HG02678 (cell line): ENCODE measurements at regions not wholly inside any gene's neighbourhood (a gene's known extent, or its start where the extent isn't known, plus 50 kb on each side); places are given as distances from the start of the nearest gene placed in this dataset.

Experiments
- ATAC-seq: cut with Tn5 transposase; IDR thresholded peaks from one replicate; pipeline ENCODE4 v1.9.1; 2021; ENCODE audit warnings: mild to moderate bottlenecking, moderate library complexity; ENCODE audit not compliant: unreplicated experiment

DNA sequence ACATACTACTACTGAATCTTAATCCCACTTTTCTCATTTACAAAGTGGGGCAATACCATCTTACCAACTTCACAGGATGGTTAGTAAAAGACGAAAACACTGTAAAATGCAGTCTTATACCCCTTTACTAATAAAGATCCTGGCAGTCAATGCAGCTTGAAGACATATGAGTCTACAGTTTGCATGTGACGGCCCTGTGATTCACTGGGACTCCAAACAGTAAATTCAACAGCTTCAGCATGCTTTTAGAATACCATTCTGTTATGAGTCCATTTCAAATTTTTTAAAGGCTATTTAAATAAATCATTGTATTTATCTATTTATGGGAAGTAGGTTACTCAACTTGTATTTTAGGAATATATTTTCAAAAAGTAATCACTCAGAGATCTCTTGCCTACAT is 629.1 kb downstream of the LIG4 start:
- no peak for ATAC-seq

DNA sequence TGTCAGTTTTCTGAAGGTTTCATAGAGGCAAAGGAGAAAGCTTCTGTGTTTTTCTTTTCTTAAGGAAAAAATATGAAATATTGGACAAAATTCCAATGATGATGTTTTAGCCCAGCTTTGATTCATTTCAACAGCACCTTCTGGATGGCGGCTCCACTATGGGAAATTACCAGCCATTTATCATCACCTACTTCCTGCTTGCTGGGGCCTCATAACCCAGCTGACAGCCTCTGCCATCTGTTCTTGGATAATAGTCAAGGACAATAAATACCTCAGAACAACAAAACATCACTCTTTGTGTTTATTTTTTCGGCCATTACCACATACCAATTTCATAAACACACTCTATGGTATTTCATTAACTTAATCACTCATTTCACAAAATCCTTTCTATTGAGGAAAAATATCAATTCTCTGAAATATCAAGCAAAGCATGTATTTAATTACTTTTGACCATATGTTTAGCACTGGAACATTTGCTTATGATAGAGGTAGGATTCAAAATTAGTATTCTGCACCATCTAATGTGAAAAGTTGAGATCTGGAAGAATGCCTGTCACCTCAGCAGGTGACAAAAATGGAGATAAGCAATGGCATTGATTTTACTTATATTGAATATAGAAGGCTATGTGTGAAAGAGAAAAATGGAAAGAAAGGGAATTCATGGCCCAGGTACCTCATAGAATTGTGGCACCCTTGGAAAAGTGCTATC is 629.7 kb downstream of the LIG4 start:
- no peak for ATAC-seq

DNA sequence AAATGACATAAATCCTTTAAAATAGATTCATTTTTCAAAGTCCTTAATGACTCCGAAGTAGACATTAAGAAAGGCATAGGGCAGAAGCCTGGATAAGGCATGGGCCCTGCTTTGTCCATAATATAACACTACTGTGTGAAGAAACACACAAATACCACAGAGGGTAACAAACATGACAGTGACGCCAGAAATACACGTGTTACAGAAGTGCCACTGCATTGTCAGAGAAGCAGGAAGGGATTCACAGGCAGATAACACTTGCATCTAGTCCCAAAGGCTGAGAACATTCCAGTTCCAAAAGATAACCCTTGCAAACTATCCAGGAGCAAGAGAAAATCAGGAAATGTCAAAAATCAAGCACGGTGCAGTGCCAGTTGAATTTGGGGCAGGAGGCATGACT is 633.2 kb downstream of the LIG4 start:
- no peak for ATAC-seq

DNA sequence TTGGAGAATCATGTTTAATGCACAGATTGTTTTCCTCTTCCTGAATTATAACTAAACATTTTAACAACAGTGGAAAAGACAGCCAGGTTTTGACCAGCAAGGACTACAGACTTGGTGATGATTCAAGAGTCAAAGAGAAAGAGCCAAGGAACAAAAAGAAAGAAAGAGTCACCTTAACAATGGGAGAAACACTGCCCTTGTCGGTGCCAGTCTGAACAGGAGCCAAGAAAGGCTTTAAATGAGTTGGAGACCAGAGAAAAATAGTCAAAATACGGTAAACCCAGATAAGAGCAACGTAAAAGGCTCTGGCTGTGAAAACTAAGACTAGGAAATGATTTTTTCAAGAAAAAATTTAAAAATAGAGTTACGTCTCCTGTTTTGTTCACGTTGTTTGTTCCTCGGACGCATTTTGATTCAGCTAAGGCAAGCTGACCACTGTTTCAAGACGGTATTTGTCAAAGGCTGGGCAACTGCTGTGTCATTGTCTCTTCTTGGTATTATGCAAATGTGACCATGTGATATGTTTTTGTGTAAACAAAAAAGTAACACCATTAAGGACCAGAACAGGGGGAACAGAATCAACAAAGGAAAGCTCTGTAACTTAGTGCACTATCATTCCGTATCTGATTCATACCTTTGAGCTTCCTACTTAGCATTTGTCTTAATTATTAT is 634.5 kb downstream of the LIG4 start:
- ATAC-seq = no peak

DNA sequence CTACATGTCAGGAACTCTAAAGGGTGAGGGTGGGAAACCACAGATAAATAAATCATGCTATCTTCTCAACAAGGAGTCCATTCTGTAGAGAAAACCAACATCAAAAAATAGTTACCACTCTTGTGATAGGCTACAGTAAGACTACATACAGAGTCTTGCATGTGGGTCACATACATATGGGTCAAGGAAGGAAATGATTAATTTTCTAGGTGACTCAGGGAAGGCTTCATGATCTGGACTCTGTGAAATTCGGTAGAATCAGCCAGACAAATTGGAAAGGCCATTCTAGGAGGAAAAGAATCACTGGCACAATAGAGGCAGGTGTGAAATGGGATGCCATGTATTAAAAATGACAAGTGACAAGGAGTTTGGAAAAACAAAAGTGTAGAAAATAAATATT is 638.9 kb downstream of the LIG4 start:
- no peak for ATAC-seq

DNA sequence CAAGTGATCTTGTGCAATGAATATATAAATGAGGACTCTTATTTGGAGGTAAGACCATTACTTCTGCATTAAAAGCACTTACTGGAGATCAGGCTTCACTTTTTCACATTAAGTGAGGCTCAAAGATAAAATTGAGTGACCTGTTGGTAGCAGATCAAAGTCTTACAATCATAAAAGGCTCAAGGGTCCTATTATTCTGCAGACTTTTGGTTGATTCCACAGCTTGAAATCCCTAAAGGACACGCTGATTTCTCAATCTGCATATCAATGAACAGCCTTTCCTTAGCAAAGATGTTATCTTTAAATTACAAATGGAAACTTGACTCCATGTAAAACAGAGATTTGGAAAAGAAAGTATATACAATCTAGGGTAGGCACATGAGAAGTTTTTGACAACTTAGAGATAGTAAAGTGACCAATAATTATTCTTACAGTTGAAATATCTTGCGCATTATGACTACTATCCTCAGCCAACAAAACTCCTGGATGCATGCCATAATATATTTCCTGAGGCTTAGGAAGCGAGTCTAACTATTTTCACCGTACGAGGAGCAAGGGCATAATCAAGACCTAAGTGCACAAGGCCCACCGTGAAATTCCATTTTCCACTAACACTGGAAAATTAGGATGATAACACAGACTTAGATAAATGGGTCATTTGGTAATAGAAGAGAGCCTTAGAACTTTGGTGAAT is 640.7 kb downstream of the LIG4 start:
- no peak for ATAC-seq

DNA sequence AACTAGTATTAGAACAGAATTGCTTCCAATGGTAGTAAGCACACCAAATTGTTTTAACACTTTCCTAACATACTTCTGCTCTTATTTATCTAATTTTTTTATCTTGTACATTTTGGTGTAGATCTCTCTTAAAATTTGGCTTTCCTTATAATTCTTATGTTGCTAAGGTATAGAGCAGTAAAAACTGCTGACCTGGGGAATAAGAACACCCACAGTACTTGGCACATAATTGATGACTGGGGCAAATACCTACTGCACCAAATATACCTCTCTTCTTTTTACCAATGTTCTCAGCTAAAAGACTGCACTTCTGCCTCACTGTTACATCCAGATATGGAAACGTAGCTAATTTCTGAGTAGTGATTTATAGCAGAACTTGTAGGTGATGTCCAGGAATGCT is 642.2 kb downstream of the LIG4 start:
- ATAC-seq = no peak

DNA sequence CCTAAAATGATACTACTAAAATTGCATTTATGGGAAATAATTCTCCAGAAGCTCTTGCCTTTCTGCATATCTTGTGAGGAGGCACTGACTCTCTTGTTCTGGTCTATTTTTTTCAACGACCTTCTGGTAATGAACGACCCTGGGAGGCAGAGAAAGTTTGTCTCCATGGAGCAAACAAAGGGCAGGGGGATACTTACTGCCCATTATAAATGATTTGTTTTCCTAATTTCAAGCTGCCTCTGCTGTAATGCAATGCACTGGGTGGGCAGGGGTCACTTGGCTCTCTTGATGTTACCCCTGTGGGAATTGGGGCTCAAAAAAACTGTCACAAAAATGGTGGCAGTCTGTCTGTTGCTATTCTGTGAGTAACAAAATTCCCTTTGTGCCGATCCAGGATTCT is 643.2 kb downstream of the LIG4 start:
- ATAC-seq = no peak

DNA sequence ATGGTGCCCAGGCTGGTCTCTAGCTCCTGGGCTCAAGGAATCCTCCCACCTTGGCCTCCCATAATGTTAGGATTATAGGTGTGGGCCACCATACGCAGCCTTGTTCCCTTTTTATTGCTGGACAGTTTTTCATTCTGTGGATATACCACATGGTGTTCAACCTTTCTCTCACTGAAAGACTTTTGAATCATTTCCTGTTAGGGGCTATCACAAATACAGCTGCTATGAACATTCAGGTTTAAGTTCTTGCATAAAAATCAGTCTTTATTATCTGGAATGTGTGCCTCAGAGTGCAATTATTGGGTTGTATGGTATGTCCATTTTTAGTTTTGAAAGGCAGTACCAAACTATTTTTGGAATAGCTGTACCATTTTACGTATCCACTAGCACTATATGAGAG is 647.2 kb downstream of the LIG4 start:
- ATAC-seq = no peak

DNA sequence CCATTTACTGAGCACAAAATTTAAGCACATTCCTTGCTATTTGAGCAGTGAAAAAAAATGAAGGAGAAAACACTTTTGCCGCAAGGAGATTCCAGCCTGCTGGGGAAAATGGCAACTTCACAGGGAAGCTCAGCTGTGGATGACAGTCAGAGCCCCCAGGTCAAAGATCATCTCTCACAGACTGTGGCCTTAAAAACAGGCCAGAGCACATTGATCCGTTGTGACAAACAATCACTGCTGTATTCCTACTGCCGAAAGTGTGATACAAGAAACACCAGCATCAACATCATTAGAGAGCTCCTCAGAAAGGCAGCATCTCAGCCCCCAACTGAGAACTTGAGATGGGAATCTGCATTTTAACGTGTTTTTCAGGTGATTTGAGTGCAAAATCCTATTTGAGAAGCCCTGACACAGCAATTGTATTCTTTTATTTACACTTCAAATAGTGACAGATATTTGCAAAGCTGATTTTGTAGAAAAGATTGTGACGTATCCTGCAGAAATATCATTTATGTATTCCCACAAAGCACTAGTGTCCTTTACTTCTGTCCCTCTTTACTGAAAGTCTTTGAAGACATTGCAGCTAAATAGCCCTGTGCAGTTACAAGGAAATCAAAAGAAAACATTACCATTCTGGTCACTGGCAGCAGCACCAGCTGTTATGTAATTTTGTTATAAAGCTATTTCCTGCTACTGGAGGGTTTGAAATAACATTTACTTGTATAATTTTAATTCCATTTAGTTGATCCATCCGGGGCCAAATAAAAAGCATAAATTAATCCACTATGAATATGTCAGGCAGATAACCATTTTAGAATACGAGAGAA is 652.0 kb downstream of the LIG4 start:
- no peak for ATAC-seq

DNA sequence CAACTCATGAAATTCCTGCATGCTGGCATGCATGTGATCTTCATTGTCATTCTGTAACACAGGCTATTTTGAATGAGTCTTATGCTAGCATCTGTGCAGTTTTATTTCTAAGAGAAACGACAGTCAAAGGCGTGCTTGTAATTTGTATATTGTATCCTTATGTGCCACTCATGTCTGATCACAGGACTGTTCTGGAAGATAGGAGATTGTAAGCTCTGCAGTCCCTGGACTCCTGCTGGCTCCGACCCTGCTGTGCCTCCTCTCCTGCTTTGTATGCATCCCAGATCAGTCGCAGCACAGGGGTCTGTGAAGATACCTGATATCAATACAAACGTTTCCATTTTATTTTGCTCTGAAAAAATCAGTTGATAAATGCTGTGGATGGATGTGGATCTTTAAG is 653.1 kb downstream of the LIG4 start:
- ATAC-seq = no peak

DNA sequence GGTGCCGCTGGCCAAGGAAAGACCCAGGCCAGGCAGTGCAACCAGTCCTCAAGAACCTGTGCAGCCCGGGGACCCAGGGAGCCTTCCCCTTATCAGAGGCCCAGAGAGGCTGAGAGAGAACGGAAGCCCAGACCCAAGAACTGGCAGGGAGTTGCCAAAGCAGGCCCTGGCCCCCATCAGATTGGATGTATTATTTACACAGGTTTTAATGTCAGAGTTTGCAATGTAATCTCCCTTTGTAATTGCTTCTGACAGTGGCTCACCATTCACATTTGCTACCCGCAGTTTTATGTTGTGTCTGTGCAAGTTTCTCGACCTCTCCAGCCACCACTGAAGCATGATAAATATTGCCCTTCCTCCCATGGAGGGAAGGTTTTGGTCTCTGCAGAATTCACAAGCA is 660.9 kb downstream of the LIG4 start:
- no peak for ATAC-seq

DNA sequence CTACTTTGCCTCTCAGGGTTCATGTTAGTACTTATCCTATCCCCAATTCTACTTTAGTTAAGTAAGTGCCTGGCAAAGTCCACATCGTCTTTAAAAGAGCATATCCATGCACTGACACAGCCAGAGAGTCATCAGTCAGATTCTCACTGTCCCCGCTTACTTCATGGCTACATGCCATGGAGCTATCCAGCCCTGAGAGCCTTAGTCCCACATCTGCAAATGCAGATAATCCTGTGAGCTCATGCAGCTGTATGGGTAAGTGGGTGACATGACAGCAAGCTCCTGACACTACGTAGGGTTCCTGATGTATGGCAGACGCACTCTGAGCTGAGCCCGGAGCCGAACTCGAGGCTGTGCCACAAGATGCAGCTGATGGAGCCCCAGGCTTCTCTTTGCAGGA is 661.5 kb downstream of the LIG4 start:
- no peak for ATAC-seq

DNA sequence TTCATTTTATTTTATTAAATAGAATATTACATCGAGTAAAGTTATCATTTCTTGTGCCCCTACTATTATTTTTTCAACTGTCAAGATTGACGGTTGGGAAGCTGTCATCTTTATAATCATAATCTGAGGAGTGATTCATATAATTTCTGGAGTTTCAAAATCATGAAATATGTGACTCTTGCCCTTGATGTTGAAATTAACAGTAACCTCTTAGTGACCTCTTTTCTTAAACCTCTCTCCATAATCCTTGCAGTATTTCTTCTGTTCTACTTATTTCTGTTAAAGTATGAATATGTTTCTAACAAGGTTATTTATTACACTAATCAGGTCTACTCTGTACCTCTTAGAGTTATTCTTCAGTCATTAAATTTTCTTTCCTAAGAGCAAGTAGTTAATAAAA is 663.8 kb downstream of the LIG4 start:
- no peak for ATAC-seq

DNA sequence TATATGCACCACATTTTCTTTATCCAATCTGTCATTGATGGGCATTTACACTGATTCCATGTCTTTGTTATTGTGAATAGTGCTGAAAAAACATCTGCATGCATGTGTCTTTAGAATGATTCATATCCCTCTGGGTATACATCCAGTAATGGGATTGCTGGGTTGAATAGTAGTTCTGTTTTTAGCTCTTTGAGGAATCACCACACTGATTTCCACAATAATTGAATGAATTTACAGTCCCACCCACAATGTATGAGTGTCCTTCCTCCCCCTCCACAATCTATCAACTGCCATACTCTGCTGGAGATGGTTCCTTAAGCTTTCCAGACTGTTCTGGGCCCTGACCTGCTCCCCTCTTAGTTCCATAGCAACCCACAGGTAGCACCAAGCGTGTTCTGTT is 667.0 kb downstream of the LIG4 start:
- ATAC-seq = no peak

DNA sequence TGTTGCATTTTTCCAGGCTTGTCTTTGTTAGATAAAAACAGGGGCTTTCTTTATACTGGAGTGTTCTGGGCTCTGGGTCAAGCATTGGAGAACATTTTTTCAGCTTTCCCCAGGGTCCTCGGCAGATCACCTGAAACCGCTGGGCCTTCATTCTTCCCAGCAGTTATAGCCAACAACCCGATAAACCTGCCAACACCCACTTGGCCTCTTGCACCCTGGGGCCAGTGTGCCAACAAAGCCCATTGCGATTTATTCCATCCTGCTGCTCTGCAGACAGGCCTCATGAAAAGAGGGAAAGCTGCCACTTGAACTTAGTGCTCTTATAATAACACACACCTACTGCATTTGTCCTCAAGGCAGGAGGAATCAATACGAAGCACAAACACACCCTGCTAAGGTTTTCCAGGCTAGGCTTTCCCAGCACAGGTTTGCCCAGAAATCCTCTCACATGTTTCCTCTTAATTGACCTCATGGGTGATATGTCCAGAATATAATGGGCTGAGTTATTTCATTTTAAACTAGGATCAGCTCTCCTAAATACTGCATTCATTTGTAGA is 669.3 kb downstream of the LIG4 start:
- no peak for ATAC-seq

DNA sequence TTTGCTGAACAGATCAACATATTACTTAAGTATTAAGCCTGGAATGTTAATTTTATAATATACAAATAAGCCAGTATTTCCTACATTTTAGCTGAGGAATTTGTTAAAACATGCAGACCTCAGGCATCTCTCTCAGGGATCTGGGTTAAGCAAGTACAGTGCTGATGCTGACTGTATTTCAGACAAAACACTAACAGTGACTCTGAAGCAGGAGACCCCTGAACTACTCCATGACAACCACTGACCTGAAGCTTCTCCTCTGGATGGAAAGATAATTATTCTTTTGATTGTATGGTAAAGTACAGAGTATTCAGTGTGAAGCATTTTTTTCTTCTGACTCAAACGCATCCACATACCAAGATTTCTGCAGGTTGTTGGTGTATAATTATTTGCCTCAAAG is 680.8 kb downstream of the LIG4 start:
- ATAC-seq = no peak

DNA sequence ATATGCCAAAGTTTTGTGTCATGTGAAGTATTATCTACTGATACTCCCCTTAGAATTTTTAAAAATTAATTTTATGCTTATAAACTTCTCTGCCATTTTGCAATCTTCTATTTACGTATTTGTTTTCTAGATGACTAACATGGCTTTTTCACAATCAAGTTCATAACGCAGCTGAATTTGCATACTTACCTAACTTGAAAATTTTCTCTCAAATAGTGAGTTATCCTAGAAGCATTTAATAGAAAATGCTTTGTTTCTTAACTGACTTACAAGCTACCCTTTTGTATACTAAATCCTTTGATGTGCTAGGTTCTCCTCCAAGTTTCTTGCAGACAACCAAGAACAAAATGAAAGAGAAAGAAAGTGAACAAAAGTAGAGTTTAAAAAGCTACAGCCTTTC is 683.5 kb downstream of the LIG4 start:
- no peak for ATAC-seq

DNA sequence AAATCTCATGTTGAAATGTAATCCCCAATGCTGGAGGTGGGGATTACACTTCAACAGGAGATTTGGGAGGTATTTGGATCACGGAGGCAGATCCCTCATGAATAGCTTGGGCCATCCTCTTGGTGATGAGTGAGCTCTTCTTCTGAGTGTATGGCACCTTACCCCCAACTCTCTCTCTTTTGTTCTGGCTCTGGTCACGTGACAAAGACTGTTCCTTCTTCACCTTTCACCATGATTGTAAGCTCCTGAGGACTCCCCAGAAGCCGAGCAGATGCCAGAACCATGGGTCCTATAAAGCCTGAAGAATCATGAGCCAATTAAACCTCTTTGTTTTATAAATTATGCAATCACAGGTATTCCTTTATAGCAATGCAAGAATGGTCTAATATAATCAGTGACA is 684.2 kb downstream of the LIG4 start:
- no peak for ATAC-seq

DNA sequence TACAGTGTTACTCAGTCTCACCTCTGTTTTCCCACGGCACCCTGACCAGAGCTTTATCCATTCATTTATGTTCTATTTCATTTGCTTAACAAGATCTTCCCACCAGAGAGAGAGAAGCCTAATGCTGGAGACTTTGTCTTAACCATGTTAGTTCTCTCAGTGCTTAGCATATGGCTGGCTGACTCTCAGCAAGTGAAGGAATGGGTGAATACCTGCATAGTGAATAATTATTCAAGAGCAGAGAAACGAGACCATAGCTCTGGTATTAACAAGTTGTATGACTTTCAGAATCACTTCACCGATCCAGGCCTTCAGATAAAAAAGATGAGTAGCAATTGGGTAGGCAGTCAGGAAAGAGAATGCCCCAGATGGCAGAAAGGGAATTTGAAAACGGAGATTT is 686.3 kb downstream of the LIG4 start:
- no peak for ATAC-seq

DNA sequence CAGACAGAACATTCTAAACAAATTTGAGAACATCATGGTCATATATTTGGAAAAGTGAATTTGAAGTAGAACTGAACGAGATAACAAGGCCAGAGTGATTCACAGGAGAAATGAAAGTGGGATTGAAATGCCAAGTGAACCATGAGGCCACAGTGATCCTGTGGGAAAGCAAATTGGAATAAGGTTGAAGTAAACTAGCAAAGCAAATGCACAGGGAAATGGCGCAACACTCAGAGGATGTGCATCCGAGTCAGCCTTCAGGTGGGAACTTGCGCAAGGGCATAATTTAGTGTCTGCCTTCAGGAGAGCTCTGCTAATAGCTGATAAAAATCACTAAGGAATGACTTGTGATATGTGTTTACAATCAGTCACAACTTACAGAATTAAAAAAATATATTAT is 696.6 kb downstream of the LIG4 start:
- ATAC-seq = no peak
